ENCODE measurements at regions not wholly inside any gene's neighbourhood (a gene's known extent, or its start where the extent isn't known, plus 50 kb on each side); places are given as distances from the start of the nearest gene placed in this dataset.
A peak's percentile ranks its signal among the peaks of the same experiment; 100 is the strongest.

GRCh38 chr6:11350294-11350693 is 117.8 kb upstream of the NEDD9 start:
- no peak for DNase-seq

- no peak for DNase-seq
Measured at GRCh38 chr6:11349880-11350279, 117.4 kb upstream of the NEDD9 start.

GRCh38 chr6:11346516-11346915 is 114.0 kb upstream of the NEDD9 start:
- no peak for DNase-seq

- DNase-seq, result no peak
Measured at GRCh38 chr6:11345536-11345935, 113.1 kb upstream of the NEDD9 start.

- no peak for DNase-seq
Measured at GRCh38 chr6:11343963-11344723, 111.7 kb upstream of the NEDD9 start.

- DNase-seq, result no peak
Measured at GRCh38 chr6:11341867-11342266, 109.4 kb upstream of the NEDD9 start.

GRCh38 chr6:11341303-11341702 is 108.8 kb upstream of the NEDD9 start:
- no peak for DNase-seq

GRCh38 chr6:11339380-11339779 is 106.9 kb upstream of the NEDD9 start:
- no peak for DNase-seq

GRCh38 chr6:11337306-11337705 is 104.8 kb upstream of the NEDD9 start:
- no peak for DNase-seq

- DNase-seq, result no peak
Measured at GRCh38 chr6:11335826-11336225, 103.4 kb upstream of the NEDD9 start.

- DNase-seq, result no peak
Measured at GRCh38 chr6:11333132-11333849, 100.8 kb upstream of the NEDD9 start.

GRCh38 chr6:11332463-11332862 is 100.0 kb upstream of the NEDD9 start:
- DNase-seq, result no peak

GRCh38 chr6:11331111-11331510 is 98.6 kb upstream of the NEDD9 start:
- DNase-seq, result no peak

- no peak for DNase-seq
Measured at GRCh38 chr6:11330413-11330760, 97.9 kb upstream of the NEDD9 start.

GRCh38 chr6:11329726-11330412 is 97.4 kb upstream of the NEDD9 start:
- no peak for DNase-seq

GRCh38 chr6:11328613-11329247 is 96.3 kb upstream of the NEDD9 start:
- no peak for DNase-seq

GRCh38 chr6:11327961-11328360 is 95.5 kb upstream of the NEDD9 start:
- no peak for DNase-seq

GRCh38 chr6:11326116-11326515 is 93.6 kb upstream of the NEDD9 start:
- no peak for DNase-seq

GRCh38 chr6:11324453-11325015 is 92.1 kb upstream of the NEDD9 start:
- DNase-seq, result peak; percentile 73

- DNase-seq, result no peak
Measured at GRCh38 chr6:11323666-11324452, 91.4 kb upstream of the NEDD9 start.

GRCh38 chr6:11322252-11322885 is 89.9 kb upstream of the NEDD9 start:
- no peak for DNase-seq
